ENCODE measurements at regions not wholly inside any gene's neighbourhood (a gene's known extent, or its start where the extent isn't known, plus 50 kb on each side); places are given as distances from the start of the nearest gene placed in this dataset.

- TF ChIP-seq CTCF (IDR thresholded peaks at IDR 0.05 in 4 of 5, conservative IDR thresholded peaks at IDR 0.05 in 1 of 5) (no peak), POLR2A (IDR thresholded peaks at IDR 0.05) (no peak)
These were observed 82.2 kb upstream of the RANBP3L start for GRCh38 chr5:36383942-36384341.
